ENCODE measurements at regions not wholly inside any gene's neighbourhood (a gene's known extent, or its start where the extent isn't known, plus 50 kb on each side); places are given as distances from the start of the nearest gene placed in this dataset.
A peak's percentile ranks its signal among the peaks of the same experiment; 100 is the strongest.

GRCh38 chr21:27813750-27814149, 846.9 kb upstream of the ADAMTS5 start:
- TF ChIP-seq, protein P1, sequence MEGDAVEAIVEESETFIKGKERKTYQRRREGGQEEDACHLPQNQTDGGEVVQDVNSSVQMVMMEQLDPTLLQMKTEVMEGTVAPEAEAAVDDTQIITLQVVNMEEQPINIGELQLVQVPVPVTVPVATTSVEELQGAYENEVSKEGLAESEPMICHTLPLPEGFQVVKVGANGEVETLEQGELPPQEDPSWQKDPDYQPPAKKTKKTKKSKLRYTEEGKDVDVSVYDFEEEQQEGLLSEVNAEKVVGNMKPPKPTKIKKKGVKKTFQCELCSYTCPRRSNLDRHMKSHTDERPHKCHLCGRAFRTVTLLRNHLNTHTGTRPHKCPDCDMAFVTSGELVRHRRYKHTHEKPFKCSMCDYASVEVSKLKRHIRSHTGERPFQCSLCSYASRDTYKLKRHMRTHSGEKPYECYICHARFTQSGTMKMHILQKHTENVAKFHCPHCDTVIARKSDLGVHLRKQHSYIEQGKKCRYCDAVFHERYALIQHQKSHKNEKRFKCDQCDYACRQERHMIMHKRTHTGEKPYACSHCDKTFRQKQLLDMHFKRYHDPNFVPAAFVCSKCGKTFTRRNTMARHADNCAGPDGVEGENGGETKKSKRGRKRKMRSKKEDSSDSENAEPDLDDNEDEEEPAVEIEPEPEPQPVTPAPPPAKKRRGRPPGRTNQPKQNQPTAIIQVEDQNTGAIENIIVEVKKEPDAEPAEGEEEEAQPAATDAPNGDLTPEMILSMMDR (IDR thresholded peaks at IDR 0.05) = no peak
- Histone ChIP-seq H3K27ac (peak overlapping the region in 1 of 10 donors; percentile 22), H3K27me3 (no peaks in the 10 kb centered on the region), H3K4me1 (peaks cover 0 to 23% (median 0%) of the 10 kb centered on the region in 9 donors), H3K4me3 (no peak overlapping the region), H3K36me3 (no peaks in the 10 kb centered on the region), H3K9me3 (no peaks in the 10 kb centered on the region)
- ATAC-seq = peak in 3 of 8 donors; percentile 22 to 55 (median 53)
- intact Hi-C loops (cut with DNase I) = no loop called here
- 73 to 78% methylated on average over 8 of the region's 8 CpGs for WGBS, 2 donors
- DNase-seq = peak; percentile 9 to 23

- ATAC-seq = no peak
- Histone ChIP-seq H3K4me3 (no peak overlapping the region), H3K9me3 (no peaks in the 10 kb centered on the region), H3K27ac (peak overlapping the region in 1 of 10 donors; percentile 22), H3K4me1 (peaks cover 0 to 19% (median 0%) of the 10 kb centered on the region in 9 donors), H3K36me3 (no peaks in the 10 kb centered on the region), H3K27me3 (no peaks in the 10 kb centered on the region)
- intact Hi-C loops (cut with DNase I) = no loop called here
- DNase-seq = no peak
- TF ChIP-seq, protein P1 (IDR thresholded peaks at IDR 0.05) = no peak
- 79 to 82% methylated on average over 1 of the region's 1 CpG for WGBS, 2 donors
These were observed 846.5 kb upstream of the ADAMTS5 start for GRCh38 chr21:27813344-27813743.

DNA sequence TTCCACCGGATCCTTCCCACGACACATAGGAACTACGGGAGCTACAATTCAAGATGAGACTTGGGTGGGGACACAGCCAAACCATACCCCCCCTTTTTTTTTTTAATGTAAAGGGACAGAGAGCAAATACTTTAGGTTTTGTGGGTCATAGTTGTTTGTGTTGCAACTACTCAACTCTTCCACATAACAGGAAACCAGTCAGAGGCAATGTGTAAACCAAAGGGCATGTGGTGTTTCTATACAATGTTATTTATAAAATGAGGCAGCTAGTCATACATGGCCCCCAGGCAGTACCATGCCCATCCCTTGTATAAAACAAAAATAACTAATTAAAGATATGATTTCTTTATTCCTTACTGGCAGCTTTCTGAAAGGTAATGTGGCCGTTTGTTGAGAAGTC, 845.4 kb upstream of the ADAMTS5 start:
- Histone ChIP-seq H3K27ac (no peak overlapping the region), H3K9me3 (no peaks in the 10 kb centered on the region), H3K36me3 (no peaks in the 10 kb centered on the region), H3K4me1 (peaks cover 0 to 8% (median 0%) of the 10 kb centered on the region in 9 donors), H3K27me3 (no peaks in the 10 kb centered on the region), H3K4me3 (no peak overlapping the region)
- TF ChIP-seq, protein P1 (IDR thresholded peaks at IDR 0.05) = no peak
- WGBS, 2 donors = 92% methylated on average over 4 of the region's 4 CpGs
- intact Hi-C loops (cut with DNase I) = no loop called here
- DNase-seq = no peak
- no peak for ATAC-seq

DNA sequence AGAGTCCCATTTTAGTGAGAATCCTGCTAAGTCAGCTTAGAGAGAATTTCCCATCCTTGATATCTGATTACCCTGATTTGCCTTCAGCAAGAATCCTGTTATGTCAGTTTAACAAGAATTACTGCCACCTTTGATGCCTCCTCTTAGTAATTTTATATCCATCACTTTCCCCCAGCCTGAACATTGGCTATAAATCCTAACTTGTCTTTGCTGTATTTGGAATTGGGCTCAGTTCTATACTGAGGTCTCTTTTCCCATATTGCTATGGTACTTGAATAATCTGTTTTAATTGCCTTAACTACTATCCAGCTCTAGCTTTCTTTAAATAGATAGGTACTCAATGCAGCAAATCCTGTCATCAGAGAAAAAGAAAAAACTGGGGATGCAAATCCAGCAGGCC, 842.0 kb upstream of the ADAMTS5 start:
- Histone ChIP-seq H3K9me3 (no peaks in the 10 kb centered on the region), H3K27ac (no peak overlapping the region), H3K27me3 (no peaks in the 10 kb centered on the region), H3K4me3 (no peak overlapping the region), H3K36me3 (no peaks in the 10 kb centered on the region), H3K4me1 (peaks cover 0 to 15% (median 0%) of the 10 kb centered on the region in 9 donors)
- no peak for DNase-seq
- TF ChIP-seq, protein P1 (IDR thresholded peaks at IDR 0.05) = no peak
- intact Hi-C loops (cut with DNase I) = loop anchor here in 2 of 10 donors (10.0 kb wide), 2 partner anchors 936 to 964 kb away; partner anchors contain the start of gene ADAMTS1 (in 1 of the 2)
- no peak for ATAC-seq

Measured in heart right ventricle (tissue), 16 donors.